Fibroblast of skin of right quadriceps (primary cell): ENCODE measurements at regions not wholly inside any gene's neighbourhood (a gene's known extent, or its start where the extent isn't known, plus 50 kb on each side); places are given as distances from the start of the nearest gene placed in this dataset.
"Not testable (repeated sequence)": the region's sequence is repeated elsewhere in the genome, so short reads cannot be mapped to it uniquely, and the experiment has no call there.

Experiments used
- DNase-seq: peaks from one replicate; pipeline ENCODE4 v3.0.0-alpha.2; 2013

DNA sequence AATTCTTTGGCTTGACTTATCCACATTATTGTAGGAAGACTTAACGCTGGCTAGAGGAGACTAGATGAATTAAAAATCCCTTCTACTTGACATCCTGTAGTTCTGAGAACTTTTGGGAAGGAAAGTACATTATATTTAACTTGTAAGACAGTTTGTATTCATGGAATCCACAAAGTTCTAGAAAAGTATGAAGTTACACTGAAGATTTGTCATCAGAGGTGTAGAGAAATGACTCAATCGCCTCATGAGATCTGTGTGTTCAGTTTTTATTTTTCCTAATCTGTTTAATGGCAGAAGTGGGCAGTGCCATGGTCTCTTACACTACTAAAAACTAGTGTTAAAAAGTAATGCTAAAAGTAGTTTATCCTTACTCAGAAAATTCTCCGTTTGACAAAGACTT lies 89.1 kb upstream of the SMIM30 start:
- no peak for DNase-seq

DNA sequence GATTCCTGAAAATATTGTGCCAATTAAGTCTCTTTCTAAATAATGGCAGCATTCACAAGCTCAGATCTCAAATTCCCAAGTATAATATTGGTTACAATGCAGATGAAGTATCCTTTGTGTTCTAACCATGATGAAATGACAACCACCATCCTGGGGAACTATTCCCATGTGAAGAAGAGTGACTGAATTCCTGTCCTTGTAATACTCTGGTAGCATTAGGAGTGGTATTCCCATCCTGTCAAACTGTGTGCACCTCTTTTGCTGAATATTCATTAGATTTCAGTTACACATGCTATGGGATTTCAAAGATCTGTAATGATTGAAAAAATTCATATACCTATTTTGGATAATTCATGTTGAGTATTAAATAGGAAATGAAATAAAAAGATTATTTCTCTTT lies 86.1 kb upstream of the SMIM30 start:
- DNase-seq: no peak

DNA sequence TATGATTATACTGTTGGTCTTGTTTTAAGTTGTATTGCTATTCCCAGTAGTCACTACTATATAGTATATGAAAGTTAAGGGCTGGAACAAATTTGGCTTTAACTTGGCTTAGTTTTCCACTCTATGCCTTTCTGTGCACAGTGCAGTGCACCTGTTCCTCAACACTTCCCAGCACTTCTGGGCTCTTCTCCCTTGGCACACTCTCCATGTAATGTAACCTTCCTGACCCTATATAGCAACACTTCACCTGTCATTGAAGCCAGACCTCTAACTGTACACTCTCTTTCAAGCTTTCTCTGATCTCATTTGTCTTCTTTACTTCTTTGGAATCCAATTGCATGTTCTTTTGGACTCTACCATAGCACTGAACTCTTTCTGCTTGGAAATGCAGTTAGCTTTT lies 83.9 kb upstream of the SMIM30 start:
- no peak for DNase-seq

DNA sequence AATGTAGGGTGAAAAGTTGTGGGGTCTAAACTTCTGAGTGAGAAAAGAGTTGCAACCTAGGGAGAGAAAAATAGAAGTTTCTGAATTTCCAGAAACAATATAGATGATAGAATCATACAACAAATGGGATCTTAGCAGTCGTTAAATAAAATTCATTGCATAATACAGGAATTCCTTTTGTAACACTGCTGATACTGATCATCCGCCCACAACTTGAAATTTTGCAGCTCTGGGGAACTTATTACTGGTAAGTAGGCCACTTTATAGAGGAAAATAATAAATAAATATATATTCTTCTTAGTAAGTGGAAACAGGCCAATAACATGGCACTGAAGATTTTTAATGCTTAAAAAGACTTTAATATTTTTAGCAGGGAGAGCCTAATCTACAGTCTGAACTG lies 81.9 kb upstream of the SMIM30 start:
- no peak for DNase-seq

DNA sequence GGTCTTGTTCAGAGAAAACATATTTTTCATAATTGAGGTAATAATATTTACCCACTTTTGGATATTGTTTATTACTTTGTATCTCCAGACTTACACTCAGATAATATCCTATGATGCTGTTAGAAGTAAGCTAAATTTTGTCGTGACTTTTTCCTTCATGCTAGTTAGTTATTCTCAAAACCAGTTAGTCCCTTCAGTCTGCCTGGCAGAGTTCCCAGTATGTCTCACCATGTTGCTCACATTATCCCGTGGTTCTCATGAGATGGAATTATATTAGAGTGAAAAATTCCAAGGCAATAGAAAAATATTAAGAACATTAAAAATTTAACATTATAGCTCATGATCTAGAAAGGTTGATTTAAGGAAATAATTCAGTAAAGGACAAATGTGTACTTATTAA lies 81.5 kb upstream of the SMIM30 start:
- DNase-seq: peak; percentile 66

DNA sequence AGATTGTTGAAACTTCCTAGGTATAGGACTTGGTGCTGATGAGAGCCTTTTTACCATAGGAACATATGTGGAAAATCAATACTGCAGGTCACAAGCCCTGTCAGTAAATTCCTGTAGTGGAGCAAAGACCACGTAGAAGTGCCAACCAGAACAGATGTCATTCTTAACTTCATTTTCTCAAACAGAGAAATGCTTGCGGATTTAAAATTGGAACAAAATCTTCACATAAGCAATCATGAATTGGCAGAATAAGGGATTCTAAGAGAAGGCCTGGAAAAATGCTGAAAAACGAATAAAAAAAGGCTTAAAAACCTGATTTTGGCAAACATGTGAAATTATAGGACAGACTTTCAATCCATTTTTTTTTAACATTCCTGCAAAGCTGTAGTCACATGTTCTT lies 80.8 kb upstream of the SMIM30 start:
- DNase-seq: no peak

DNA sequence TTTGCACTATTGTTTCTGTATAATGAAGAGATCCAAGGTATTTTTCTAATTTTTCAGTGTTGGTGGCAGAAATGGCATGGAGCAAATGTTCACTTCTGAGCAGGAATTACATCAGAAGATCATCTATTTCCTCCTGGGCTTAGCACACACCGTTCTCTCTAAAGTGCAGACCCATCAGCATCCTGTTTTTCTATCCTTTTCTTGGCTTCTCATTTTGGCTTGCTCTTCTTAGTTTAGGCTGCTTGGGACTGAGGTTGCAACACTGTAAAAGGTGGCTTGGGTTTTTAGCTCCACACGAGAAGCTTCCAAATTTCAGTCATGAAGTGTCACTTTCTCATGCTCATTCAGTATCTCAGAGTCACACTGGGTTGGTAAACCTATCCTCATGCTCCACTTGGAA lies 79.9 kb upstream of the SMIM30 start:
- no peak for DNase-seq

DNA sequence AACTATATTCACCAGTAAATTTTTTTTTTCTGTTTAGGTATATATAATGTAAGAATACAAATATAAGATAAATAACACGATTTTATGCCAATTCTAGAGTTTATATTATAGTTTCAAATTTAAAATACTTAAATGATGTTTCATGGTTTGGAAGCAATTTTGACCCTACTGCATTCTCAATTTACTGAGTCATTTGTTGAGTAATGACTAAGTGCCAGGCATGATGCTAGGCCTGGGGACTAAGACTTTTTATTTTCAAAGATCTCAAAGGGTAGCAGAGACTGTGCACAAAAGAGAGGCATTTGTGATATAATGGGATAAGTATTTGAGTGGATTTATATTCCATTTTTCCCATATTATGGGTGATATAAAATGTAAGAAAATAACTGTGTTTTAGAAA lies 78.9 kb upstream of the SMIM30 start:
- peak; percentile 85 for DNase-seq

DNA sequence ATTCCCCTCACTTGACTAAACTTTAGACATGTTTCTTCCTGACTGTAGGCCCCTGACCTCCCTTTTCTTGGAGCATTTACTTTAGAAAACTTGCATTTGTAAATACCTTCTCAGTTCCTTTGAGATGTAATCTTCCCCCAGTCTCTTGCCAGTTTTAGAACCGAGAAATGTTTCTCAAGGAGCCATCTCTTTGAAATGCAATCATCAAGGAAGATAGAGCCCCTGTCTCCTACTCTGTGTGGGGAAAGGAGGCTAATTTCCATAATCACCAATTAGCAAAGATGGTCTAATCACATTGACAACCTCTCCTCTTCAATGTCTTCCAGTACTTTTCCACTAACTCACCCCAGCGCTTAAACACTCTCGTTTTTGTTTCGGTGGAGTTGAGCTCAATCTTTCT lies 70.0 kb upstream of the SMIM30 start:
- no peak for DNase-seq

DNA sequence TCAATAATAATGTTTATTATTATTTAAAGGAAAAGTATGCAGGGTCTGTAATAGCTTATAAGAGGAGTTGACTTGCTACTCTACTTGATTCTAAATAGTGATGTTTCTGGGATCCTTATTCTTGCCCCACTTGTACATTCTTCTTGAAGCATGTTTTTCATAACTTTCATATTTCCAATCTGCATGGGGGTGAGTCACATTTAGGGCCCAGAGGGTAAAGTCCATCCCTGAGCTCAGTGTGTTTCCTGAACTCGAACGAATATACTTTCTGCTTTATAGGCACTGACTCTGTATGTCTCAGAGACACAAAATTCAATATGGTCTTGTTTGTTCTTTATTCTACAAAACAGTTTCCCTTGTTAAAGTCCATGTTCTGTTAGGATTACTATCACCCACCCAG lies 61.0 kb upstream of the SMIM30 start:
- DNase-seq: no peak

DNA sequence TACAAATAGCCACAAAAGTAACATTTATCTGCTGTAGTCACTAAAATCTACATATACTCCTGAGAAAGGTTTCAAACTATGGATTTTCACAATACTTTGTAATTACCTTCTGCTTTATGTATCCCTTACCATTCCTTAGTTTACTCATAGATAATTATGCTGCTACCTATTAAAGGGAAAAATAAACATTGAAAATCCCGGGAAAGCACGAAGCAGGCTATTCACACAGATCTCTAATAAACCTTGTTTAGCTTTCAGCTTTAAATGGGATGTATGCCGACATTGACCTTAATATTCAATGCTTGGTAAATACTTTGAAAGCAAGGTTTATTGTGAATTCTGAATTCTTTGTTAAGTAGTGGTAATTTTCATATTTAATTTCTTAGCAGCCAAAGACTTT lies 58.5 kb upstream of the SMIM30 start:
- DNase-seq: no peak

DNA sequence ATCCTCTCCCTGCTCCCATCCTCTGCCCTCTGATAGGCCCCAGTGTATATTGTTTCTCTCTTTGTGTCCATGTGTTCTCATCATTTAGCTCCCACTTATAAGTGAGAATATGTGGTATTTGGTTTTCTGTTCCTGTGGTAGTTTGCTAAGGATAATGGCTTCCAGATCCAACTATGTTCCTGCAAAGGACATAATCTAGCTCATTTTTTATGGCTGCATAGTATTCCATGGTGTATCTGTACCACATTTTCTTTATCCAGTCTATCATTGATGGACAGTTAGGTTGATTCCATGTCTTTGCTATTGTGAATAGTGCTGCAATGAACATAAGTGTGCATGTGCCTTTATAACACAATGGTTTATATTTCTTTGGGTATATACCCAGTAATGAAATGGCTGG lies 57.8 kb upstream of the SMIM30 start:
- not testable (repeated sequence) for DNase-seq

DNA sequence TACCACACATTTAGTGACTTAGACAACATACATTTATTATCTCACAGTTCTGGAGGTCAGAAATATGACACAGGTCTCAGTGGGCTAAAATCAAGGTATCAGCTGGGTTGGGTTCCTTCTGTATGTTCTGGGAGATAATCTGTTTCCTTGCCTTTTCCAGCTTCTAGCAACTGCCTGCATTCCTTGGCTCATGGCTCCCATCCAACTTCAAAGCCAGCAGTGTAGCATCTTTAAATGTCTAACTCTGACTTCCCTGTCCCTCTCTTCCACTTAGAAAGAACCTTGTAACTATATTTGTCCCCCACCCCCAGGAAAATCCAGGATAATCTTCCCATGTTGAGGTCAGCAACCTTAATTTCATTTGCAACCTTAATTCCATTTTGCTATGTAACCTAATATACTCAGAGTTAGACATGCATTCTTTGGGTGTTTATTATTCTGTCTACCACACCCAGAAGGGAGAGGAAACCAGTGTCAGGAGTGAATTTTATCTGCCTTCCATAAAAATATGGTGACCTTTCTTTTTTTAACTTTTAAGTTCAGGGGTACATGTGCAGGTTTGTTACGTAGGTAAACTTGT lies 57.3 kb upstream of the SMIM30 start:
- no peak for DNase-seq

DNA sequence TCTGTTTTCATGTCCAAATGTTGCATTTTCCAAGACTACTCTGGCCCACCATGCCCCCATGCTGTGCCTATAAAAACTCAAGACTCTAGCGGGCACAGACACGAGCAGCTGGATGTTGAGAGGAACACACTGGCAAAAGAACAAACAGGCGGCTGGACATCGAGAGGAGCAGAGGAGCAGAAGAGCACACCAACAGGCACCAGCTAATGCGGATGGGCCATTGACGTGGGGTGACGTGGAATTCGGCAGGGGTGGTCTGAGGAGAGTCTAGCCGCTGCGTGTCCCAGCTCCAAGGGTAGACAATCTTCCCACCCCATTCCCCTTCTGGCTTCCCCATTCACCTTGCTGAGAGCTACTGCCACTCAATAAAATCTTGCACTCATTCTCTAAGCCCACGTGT lies 54.4 kb upstream of the SMIM30 start:
- no peak for DNase-seq

DNA sequence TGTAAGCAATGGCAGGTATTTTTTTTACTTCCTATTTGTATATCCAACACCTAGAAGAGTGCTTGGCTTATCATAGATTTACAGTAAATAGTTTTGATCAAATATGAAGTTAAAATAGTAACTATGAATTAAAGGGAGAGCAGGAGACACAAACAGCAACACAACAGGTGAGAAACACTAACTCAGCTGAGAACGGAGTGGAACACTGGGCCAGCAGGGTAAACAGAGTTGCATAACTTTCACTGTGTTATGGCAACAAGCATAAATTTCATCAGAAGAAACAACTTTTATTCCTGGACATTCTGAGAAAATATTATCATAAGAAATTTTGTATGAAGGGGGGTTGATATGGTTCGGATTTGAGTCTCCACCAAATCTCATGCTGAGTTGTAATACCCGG lies 52.2 kb upstream of the SMIM30 start:
- no peak for DNase-seq
